Epithelial cell of proximal tubule (primary cell): ENCODE measurements at regions not wholly inside any gene's neighbourhood (a gene's known extent, or its start where the extent isn't known, plus 50 kb on each side); places are given as distances from the start of the nearest gene placed in this dataset.

Source experiments
- DNase-seq: peaks from one replicate; pipeline ENCODE4 v3.0.0-alpha.2; 2011; ENCODE audit warnings: low read depth
- H3K4me3 ChIP-seq: 2 replicates; pipeline ENCODE4 v1.5.1; 2011; ENCODE audit warnings: low read depth, mild to moderate bottlenecking, low read length
- CTCF ChIP-seq: conservative IDR thresholded peaks from 2 replicates; pipeline ENCODE4 v1.5.1; 2012; ENCODE audit warnings: low read depth, mild to moderate bottlenecking, low read length

- no peak for TF ChIP-seq CTCF
- DNase-seq, result no peak
- H3K4me3 ChIP-seq, result no peak overlapping the region
These were observed 51.0 kb upstream of the ACTR3 start for GRCh38 chr2:113838744-113839444.

- no peak for TF ChIP-seq CTCF
- no peak overlapping the region for H3K4me3 ChIP-seq
- DNase-seq, result no peak
These were observed 51.6 kb upstream of the ACTR3 start for GRCh38 chr2:113838277-113838676.

GRCh38 chr2:113834051-113834730 is 55.7 kb upstream of the ACTR3 start:
- no peak overlapping the region for H3K4me3 ChIP-seq
- no peak for TF ChIP-seq CTCF
- DNase-seq, result no peak

GRCh38 chr2:113832795-113833290 is 57.0 kb upstream of the ACTR3 start:
- TF ChIP-seq CTCF, result no peak
- DNase-seq, result no peak
- H3K4me3 ChIP-seq, result no peak overlapping the region

GRCh38 chr2:113831161-113831560 is 58.7 kb upstream of the ACTR3 start:
- no peak overlapping the region for H3K4me3 ChIP-seq
- no peak for TF ChIP-seq CTCF
- DNase-seq, result no peak

- no peak for DNase-seq
- H3K4me3 ChIP-seq, result no peak overlapping the region
- no peak for TF ChIP-seq CTCF
These were observed 60.1 kb upstream of the ACTR3 start for GRCh38 chr2:113829761-113830160.
